ENCODE measurements at regions not wholly inside any gene's neighbourhood (a gene's known extent, or its start where the extent isn't known, plus 50 kb on each side); places are given as distances from the start of the nearest gene placed in this dataset.

DNA sequence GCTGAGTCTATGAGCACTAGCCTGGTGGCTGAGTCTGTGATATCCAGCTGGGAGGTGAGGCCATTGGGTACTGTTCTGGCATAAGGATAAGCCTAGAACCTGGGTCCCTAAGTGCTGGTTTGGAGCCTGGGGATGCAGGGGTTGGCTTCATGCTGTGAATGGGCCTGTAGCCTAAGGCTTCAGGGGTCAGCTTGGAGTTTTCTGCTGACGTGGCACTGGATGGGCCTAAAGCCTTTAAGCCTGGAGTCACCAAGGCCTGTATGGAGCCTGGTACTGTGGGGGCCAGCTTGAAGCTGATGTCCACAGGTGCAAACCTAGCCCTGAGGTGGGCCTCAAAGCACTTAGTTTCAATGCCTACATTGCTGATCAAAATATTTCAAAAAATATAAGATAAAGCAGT lies 979.6 kb upstream of the POU3F4 start:
- TF ChIP-seq POLR2A (IDR thresholded peaks at IDR 0.05; ENCODE audit: low read depth, low read length) (no peak), POLR2AphosphoS5 (IDR thresholded peaks at IDR 0.05; ENCODE audit: insufficient read depth, low read depth, low read length) (no peak), CTCF (IDR thresholded peaks at IDR 0.05; ENCODE audit: extremely low read depth in 1 of 2, insufficient read depth in 1 of 2, low read depth in 1 of 2, low read length in 2 of 2) (no peak), JUN (IDR thresholded peaks at IDR 0.05; ENCODE audit: borderline replicate concordance, insufficient read depth, insufficient read length, low read depth) (no peak), EZH2 (IDR thresholded peaks at IDR 0.05; ENCODE audit: borderline replicate concordance, low read depth, low read length, severe bottlenecking) (no peak), MYC (IDR thresholded peaks at IDR 0.05; ENCODE audit: low read depth, low read length) (no peak), GATA2 (IDR thresholded peaks at IDR 0.05; ENCODE audit: insufficient read depth, insufficient read length, low read depth, low read length) (no peak), MAX (IDR thresholded peaks at IDR 0.05; ENCODE audit: insufficient read depth, insufficient read length) (no peak), FOS (IDR thresholded peaks at IDR 0.05; ENCODE audit: borderline replicate concordance, insufficient read depth, low read length) (no peak)

Measured in endothelial cell of umbilical vein (primary cell).